ENCODE measurements at regions not wholly inside any gene's neighbourhood (a gene's known extent, or its start where the extent isn't known, plus 50 kb on each side); places are given as distances from the start of the nearest gene placed in this dataset.

DNA sequence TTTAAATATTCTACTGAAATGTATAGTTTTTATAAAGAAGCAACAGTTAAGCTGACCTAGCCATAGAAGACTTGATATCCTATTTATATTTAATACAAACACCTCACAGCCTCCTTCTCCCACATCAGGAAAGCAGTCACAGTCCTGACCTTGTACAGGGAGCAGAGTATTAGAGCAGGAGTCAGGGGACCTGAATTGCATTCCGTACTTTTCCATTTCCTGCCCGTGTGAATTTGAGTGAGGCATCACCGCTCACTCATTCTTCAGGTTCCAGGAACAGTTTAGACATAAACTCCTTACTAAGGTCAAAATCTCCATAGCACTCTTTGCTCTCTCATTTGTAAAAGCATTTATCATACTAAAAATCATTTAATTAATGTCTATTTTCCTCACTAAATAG lies 482.5 kb upstream of the FAT3 start:
- TF ChIP-seq MAZ (IDR thresholded peaks at IDR 0.05; ENCODE audit: borderline replicate concordance, low read depth, low read length) (no peak), POLR2A (IDR thresholded peaks at IDR 0.05; ENCODE audit: low read depth, low read length) (no peak), CHD1 (IDR thresholded peaks at IDR 0.05; ENCODE audit: low read depth, low read length) (no peak), CEBPB (IDR thresholded peaks at IDR 0.05; ENCODE audit: low read depth, low read length) (no peak)
- TF ChIP-seq, protein P1, sequence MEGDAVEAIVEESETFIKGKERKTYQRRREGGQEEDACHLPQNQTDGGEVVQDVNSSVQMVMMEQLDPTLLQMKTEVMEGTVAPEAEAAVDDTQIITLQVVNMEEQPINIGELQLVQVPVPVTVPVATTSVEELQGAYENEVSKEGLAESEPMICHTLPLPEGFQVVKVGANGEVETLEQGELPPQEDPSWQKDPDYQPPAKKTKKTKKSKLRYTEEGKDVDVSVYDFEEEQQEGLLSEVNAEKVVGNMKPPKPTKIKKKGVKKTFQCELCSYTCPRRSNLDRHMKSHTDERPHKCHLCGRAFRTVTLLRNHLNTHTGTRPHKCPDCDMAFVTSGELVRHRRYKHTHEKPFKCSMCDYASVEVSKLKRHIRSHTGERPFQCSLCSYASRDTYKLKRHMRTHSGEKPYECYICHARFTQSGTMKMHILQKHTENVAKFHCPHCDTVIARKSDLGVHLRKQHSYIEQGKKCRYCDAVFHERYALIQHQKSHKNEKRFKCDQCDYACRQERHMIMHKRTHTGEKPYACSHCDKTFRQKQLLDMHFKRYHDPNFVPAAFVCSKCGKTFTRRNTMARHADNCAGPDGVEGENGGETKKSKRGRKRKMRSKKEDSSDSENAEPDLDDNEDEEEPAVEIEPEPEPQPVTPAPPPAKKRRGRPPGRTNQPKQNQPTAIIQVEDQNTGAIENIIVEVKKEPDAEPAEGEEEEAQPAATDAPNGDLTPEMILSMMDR (conservative IDR thresholded peaks at IDR 0.05; ENCODE audit: low read depth, low read length), result no peak
- TF ChIP-seq, protein P2, sequence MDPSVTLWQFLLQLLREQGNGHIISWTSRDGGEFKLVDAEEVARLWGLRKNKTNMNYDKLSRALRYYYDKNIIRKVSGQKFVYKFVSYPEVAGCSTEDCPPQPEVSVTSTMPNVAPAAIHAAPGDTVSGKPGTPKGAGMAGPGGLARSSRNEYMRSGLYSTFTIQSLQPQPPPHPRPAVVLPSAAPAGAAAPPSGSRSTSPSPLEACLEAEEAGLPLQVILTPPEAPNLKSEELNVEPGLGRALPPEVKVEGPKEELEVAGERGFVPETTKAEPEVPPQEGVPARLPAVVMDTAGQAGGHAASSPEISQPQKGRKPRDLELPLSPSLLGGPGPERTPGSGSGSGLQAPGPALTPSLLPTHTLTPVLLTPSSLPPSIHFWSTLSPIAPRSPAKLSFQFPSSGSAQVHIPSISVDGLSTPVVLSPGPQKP (IDR thresholded peaks at IDR 0.05; ENCODE audit: borderline replicate concordance, low read depth, low read length), result no peak

Data from IMR-90 (cell line).